Liver (tissue), 3 donors: ENCODE measurements at regions not wholly inside any gene's neighbourhood (a gene's known extent, or its start where the extent isn't known, plus 50 kb on each side); places are given as distances from the start of the nearest gene placed in this dataset.

ENCODE experiments used
- ATF3 ChIP-seq: IDR thresholded peaks from 2 replicates; pipeline ENCODE4 v1.6.1; 2016; ENCODE audit warnings: antibody characterized with exemption
- CTCF ChIP-seq: fragments of 150-350 bp; IDR thresholded peaks from 2 replicates; pipeline ENCODE4 v1.5.1; 2017; ENCODE audit warnings: improper control_type of control experiment, low read depth, low read length; ENCODE audit not compliant: missing input control
- GABPA ChIP-seq, 2 donors: IDR thresholded peaks in 1 of 2; conservative IDR thresholded peaks in 1 of 2; 2 replicates each; pipeline ENCODE4 v1.6.1; 2016; ENCODE audit warnings: antibody characterized with exemption in 2 of 2, mild to moderate bottlenecking in 1 of 2, moderate library complexity in 1 of 2
- JUND ChIP-seq, 2 donors: IDR thresholded peaks; 2 replicates each; pipeline ENCODE4 v1.6.1; 2016; ENCODE audit warnings: antibody characterized with exemption in 2 of 2
- NR2F2 ChIP-seq: IDR thresholded peaks from 2 replicates; pipeline ENCODE4 v1.6.1; 2016; ENCODE audit warnings: antibody characterized with exemption
- SP1 ChIP-seq: IDR thresholded peaks from 2 replicates; pipeline ENCODE4 v1.6.1; 2018; ENCODE audit warnings: antibody characterized with exemption, mild to moderate bottlenecking
- TAF1 ChIP-seq: conservative IDR thresholded peaks from 2 replicates; pipeline ENCODE4 v1.6.1; 2016; ENCODE audit warnings: antibody characterized with exemption, mild to moderate bottlenecking
- TF ChIP-seq, protein P1 (sequence below): IDR thresholded peaks from 2 replicates; pipeline ENCODE4 v1.6.1; 2016; ENCODE audit warnings: antibody characterized with exemption, mild to moderate bottlenecking
- TF ChIP-seq, protein P2 (sequence below): IDR thresholded peaks from 2 replicates; pipeline ENCODE4 v1.6.1; 2016; ENCODE audit warnings: antibody characterized with exemption
- donor health status: healthy.
- donor health status: healthy.

- TF ChIP-seq, protein P1, sequence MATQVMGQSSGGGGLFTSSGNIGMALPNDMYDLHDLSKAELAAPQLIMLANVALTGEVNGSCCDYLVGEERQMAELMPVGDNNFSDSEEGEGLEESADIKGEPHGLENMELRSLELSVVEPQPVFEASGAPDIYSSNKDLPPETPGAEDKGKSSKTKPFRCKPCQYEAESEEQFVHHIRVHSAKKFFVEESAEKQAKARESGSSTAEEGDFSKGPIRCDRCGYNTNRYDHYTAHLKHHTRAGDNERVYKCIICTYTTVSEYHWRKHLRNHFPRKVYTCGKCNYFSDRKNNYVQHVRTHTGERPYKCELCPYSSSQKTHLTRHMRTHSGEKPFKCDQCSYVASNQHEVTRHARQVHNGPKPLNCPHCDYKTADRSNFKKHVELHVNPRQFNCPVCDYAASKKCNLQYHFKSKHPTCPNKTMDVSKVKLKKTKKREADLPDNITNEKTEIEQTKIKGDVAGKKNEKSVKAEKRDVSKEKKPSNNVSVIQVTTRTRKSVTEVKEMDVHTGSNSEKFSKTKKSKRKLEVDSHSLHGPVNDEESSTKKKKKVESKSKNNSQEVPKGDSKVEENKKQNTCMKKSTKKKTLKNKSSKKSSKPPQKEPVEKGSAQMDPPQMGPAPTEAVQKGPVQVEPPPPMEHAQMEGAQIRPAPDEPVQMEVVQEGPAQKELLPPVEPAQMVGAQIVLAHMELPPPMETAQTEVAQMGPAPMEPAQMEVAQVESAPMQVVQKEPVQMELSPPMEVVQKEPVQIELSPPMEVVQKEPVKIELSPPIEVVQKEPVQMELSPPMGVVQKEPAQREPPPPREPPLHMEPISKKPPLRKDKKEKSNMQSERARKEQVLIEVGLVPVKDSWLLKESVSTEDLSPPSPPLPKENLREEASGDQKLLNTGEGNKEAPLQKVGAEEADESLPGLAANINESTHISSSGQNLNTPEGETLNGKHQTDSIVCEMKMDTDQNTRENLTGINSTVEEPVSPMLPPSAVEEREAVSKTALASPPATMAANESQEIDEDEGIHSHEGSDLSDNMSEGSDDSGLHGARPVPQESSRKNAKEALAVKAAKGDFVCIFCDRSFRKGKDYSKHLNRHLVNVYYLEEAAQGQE, result no peak
- no peak for TF ChIP-seq CTCF
- TF ChIP-seq SP1, result no peak
- no peak for TF ChIP-seq NR2F2
- no peak for TF ChIP-seq TAF1
- no peak for TF ChIP-seq GABPA (IDR thresholded peaks at IDR 0.05 in 1 of 2, conservative IDR thresholded peaks at IDR 0.05 in 1 of 2)
- TF ChIP-seq, protein P2, sequence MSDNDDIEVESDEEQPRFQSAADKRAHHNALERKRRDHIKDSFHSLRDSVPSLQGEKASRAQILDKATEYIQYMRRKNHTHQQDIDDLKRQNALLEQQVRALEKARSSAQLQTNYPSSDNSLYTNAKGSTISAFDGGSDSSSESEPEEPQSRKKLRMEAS, result no peak
- no peak for TF ChIP-seq ATF3
- no peak for TF ChIP-seq JUND (IDR thresholded peaks at IDR 0.05)
Measured at GRCh38 chr4:62948108-62948507, 1461.1 kb downstream of the TECRL start.
